GM19397 (cell line): ENCODE measurements at regions not wholly inside any gene's neighbourhood (a gene's known extent, or its start where the extent isn't known, plus 50 kb on each side); places are given as distances from the start of the nearest gene placed in this dataset.
"Not testable (repeated sequence)": the region's sequence is repeated elsewhere in the genome, so short reads cannot be mapped to it uniquely, and the experiment has no call there.

Source experiments
- ATAC-seq: cut with Tn5 transposase; IDR thresholded peaks from one replicate; pipeline ENCODE4 v1.9.1; 2021; ENCODE audit warnings: mild to moderate bottlenecking, moderate library complexity; ENCODE audit not compliant: unreplicated experiment

DNA sequence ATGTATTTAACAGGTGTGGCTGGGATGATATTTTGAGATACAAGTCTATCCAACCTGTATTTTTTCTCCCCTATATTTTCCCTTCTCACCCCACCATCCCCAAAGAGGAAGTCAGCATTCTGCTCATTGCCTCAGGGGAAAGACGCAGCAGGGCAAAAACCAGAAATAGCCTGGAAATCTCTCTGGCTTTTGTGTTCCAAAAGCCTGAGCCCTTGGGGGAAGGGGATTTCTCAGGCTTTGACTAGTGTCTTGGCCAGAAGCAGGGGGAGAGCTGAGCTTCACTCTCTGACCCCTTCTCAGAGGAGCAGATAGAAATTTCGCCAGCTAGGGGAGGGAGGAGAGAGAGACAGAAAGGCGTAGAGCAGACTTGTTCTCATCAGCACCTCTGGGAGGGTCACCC is 244.7 kb downstream of the RRAGC start:
- ATAC-seq, result no peak

- ATAC-seq, result no peak
Observed at GRCh38 chr1:38613996-38614395, 245.6 kb downstream of the RRAGC start.

DNA sequence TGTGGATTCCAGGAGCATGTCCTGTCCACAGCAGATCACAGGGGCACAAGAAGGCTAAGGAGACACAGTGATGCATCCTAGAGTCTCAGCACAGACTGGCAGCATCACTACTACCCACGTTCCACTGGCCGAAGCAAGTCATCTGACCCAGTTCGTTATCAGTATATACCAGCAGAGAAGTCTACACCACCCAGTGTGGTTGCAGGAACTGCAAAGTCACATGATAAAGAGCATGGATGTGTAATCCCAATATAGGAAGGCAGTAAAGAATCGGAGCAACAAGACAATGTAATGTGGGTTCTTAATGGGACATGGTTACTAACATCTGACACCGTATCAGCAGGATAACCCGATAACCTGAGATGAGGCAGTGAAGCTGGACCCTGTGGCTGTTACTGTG is 246.6 kb downstream of the RRAGC start:
- ATAC-seq, result no peak

- no peak for ATAC-seq
Observed at GRCh38 chr1:38611664-38612211, 247.8 kb downstream of the RRAGC start.

DNA sequence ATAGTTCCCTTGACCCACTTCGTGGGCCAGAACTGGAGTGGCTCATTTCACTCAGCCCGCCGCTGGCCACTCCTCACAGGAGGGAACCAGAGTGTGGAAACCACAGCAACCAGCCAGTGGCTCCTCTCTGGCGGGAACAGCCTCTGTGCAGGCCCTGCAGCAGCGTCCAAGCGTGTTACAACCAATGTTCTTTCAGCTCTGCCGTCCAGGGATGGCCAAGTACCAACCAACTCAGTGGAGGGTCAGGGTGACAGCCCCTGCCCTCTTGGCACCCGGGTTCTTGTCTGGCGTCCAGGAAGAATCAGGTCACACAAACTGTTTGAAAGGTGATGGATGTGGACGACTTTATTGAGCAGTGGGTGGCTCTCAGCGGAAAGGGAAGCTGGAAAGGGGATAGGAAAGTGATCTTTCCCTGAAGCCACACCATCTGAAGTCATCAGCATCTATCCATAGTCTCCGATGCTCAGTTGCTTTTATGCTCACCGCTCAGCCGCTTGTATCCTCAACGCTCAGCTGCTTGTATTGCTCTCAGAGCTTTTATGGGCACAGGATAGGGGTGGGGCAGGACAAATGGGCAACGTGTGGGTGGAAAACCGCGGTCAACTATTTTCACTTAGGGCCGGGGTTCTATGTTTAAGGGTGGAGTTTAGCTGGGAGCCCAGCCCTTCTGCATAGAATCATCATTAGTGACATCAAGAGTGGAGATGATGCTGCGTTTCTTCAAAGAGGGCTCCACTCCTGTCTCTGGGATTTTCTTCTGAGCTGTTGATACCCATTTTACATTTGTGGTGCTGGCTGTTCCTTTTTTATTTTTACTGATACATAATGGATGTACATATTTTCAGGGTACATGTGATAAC is 250.2 kb downstream of the RRAGC start:
- no peak for ATAC-seq

- no peak for ATAC-seq
Observed at GRCh38 chr1:38608202-38608864, 251.2 kb downstream of the RRAGC start.

GRCh38 chr1:38607526-38607925 is 252.0 kb downstream of the RRAGC start:
- no peak for ATAC-seq

- ATAC-seq, result no peak
Observed at GRCh38 chr1:38605063-38605462, 254.5 kb downstream of the RRAGC start.

DNA sequence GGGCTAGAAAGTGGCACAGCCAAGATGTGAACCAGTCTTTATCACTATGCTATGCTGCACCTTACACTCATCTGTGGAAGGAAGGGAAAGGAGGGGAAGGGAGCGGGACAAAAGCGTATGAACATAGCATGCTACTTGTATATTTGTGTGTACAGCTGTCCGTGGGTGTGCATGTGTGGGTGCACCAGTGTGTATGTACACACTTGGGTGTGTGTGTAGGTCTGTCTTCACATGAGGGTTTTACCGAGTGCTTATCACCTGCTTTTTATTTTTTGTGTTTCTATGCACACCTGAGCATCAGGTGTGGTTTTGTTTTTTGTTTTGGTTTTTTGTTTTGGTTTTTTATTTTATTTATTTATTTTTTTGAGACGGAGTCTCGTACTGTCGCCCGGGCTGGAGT is 255.7 kb downstream of the RRAGC start:
- no peak for ATAC-seq

GRCh38 chr1:38600905-38601304 is 258.7 kb downstream of the RRAGC start:
- no peak for ATAC-seq

DNA sequence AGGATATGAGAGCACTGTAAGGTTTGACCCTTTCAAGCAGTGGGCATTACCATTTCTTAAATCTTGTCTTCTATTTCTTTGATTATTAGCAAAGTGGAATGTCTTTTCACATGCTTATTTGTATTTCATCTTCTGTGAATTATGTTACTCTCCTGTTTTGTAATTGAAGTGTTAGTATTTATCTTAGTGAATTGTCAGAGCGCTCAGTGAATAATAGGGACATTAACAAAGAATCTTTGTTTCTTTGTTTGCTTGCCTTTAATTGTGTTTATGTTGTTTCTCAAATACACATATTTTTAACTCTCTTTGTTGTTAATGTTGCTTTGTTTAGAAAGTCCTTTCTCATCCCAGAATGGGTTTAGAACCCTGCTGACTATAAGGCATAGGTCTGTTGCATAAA is 259.3 kb downstream of the RRAGC start:
- no peak for ATAC-seq

DNA sequence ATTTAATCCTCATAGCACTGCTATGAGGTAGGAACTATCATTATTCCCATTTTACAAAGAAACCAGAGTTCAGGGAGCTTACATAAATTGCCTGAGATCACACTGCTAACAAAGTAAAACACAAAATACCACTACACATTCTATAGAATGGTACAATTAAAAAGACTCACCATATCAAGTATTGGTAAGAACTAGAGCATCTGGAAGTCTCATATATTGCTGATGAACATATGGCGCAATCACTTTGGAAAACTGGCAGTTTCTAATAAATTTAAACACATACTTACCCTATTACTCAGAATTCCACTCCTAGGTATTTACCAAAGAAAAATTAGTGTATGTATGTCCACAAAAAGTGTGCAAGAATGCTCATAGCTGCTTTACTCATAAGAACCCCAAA is 261.5 kb downstream of the RRAGC start:
- ATAC-seq, result no peak

GRCh38 chr1:38589036-38589435 is 270.5 kb downstream of the RRAGC start:
- ATAC-seq, result no peak

GRCh38 chr1:38587766-38588165 is 271.8 kb downstream of the RRAGC start:
- no peak for ATAC-seq

DNA sequence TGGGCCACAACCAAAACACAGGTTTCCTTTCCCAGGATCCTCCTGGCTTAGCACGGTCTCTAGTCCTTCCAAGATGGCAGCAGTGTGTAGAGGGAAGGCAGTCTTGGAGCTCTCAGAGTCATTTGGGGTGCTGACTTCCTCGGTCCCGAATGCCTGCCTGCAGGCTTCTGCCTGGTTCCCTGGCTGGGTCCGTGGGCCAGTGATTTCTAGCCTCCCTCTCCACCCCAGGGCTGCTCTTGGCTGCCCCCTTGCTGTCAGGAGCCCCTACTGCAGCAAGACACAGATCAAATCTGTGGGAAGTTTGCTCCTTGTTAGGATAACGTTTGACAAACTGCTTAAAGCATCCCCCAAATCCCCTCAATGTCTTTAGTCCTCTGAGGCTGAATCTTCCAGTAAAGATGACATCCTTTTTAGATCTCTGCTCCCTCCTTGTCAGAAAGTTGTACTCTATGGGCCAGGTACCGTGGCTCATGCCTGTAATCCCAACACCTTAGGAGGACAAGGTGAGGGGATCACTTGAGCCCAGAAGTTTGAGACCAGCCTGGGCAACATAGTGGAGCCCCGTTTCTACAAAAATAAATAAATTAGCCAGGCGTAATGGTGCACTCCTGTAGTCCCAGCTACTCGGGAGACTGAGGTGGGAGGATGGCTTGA is 272.5 kb downstream of the RRAGC start:
- no peak for ATAC-seq

GRCh38 chr1:38585971-38586370 is 273.6 kb downstream of the RRAGC start:
- ATAC-seq, result no peak

DNA sequence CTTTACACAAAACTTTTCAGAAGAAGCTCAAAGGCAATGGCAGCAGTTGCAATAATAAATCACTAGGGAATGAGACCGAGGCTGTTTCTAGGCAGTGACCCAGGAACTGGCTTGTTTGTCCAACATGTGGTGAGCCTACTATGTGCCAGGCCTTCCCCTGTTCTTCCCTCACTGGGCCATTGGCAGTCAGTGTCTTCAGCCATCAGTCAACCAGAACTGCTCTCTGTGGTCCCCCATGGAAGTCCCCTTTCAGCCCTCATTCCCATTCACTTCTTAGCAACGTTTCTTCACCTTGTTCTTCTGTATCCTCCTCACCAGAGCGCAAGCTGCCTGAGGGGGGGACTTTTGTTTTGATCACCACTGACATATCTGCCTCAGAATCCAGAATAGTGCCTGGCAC is 274.1 kb downstream of the RRAGC start:
- ATAC-seq, result no peak

DNA sequence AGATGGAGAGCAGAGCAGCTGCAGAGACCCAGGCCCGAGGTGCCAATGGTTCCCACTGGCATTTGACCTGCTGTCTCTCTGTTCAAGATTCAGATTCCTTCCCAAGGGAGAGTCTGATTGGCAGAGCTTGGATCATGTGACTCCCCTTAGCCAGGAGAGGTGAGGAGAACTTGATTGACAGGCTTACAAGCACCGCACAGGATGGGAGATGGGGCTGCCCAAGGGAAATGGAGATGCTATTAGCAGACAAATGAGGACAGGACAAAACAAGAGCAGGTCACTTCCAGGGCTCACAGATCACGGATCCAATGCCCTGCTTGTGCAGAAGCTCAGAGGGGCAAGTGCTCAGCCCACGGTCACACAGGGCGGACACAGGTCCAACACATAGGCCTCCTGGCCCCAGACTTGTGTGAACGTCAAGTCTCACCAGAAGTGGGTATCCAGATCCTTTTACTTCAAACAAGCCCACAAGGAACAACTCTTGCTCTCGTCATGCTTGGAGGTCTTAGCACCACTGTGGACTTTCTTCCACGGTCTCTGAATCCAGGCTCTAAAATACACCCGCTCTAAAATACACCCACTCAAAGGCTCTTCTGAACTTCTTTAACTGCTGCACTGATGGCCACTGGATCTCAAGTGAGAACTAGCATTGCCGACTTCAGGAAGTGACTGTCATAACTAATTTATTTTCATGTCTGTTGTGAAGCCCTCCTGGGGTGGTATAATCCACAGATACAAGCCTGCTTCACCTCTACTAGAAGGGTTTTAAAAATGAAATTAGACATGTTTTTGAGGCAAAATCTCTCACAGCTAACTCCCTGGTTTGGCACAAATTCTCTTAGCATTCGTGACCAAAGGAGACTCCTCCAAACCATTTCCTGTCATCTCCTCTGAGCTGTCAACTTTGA is 274.9 kb downstream of the RRAGC start:
- ATAC-seq, result no peak

DNA sequence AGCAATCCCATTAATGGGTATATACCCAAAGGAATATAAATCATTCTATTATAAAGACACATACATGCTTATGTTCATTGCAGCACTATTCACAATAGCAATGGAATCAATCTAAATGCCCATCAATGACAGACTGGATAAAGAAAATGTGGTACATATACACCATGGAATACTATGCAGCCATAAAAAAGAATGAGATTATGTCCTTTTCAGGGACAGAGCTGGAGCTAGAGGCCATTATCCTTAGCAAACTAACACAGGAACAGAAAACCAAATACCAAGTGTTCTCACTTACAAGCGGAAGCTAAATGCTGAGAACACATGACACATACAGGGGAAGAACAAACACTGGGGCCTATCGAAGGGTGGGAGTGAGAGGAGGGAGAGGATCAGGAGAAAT is 276.3 kb downstream of the RRAGC start:
- ATAC-seq, result not testable (repeated sequence)

DNA sequence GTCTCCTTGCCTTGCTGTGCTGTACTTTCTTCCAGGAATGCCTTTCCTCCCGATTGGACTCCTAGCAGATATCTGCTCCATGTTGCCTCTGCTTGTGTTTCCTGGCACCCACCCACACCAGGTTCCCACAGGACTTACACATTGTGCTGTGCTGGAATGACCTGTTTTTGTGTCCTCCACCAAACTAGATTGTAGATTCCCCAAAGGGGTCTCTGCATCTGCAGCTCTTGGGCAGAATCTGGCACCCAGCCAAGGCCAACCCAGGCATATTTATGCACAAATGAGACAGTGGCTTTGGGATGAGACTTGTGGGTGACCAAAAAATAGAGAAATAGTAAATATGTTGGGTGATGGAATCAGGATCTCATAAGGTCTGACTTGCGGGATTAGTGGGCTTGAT is 278.2 kb downstream of the RRAGC start:
- ATAC-seq, result no peak

DNA sequence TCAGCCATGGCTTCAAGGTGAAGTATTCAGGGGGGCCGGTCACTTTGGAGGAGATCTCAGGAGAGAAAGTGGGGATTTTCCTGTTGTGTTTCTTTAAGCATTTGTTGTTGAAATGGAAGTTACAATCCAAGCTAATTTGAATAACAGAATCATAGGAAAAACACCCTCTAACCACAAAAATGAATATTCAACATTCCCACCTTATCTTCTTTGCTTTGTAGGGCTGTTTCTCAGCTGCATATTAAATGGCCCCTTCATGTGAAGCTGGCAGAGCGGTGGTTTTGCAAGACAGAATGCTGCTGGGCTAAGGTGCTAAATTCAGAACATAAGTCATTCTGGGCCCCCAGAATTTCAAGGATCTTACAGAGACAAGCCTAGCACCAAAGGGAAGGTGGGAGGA is 279.0 kb downstream of the RRAGC start:
- ATAC-seq, result no peak
